Right atrium auricular region (tissue), 2 donors: ENCODE measurements at regions not wholly inside any gene's neighbourhood (a gene's known extent, or its start where the extent isn't known, plus 50 kb on each side); places are given as distances from the start of the nearest gene placed in this dataset.

Experiments used
- DNase-seq: peaks from one replicate; pipeline ENCODE4 v3.0.0-alpha.2; 2019; ENCODE audit warnings: low spot score
- H3K27ac ChIP-seq, 2 donors: fragments of 200-600 bp; sonication (generic); 1 replicate in 1 of 2; 2 replicates in 1 of 2; pipeline ENCODE4 v1.5.1; 2016 to 2019
- H3K27me3 ChIP-seq, 2 donors: fragments of 200-600 bp; sonication (generic); one replicate each; pipeline versions ENCODE4 v1.5.1 to v1.6.0; 2017 to 2019
- H3K36me3 ChIP-seq: fragments of 200-600 bp; sonication (generic); one replicate; pipeline ENCODE4 v1.5.1; 2016
- H3K4me1 ChIP-seq, 2 donors: fragments of 200-600 bp; sonication (generic); one replicate each; pipeline versions ENCODE4 v1.5.1 to v1.6.0; 2017 to 2019
- H3K4me3 ChIP-seq, 2 donors: fragments of 200-600 bp; sonication (generic); 1 replicate in 1 of 2; 2 replicates in 1 of 2; pipeline ENCODE4 v1.5.1; 2017 to 2019; ENCODE audit warnings: mild to moderate bottlenecking in 1 of 2, moderate library complexity in 1 of 2
- H3K9me3 ChIP-seq, 2 donors: fragments of 200-600 bp; sonication (generic); one replicate each; pipeline ENCODE4 v1.5.1; 2019
- CTCF ChIP-seq, 2 donors: fragments of 200-600 bp; sonication (generic); IDR thresholded peaks; one replicate each; pipeline ENCODE4 v1.5.1; 2019; ENCODE audit warnings: antibody characterized with exemption in 2 of 2

GRCh38 chr11:26783997-26784396 is 62.1 kb upstream of the SLC5A12 start:
- no peak overlapping the region for H3K4me3 ChIP-seq
- TF ChIP-seq CTCF (IDR thresholded peaks at IDR 0.05) = no peak

GRCh38 chr11:26790738-26791137 is 68.9 kb upstream of the SLC5A12 start:
- DNase-seq = no peak
- no peak overlapping the region for H3K27ac ChIP-seq
- no peaks in the 10 kb centered on the region for H3K4me1 ChIP-seq
- H3K4me3 ChIP-seq = no peak overlapping the region
- TF ChIP-seq CTCF (IDR thresholded peaks at IDR 0.05) = no peak
- no peaks in the 10 kb centered on the region for H3K9me3 ChIP-seq
- no peaks in the 10 kb centered on the region for H3K27me3 ChIP-seq
- H3K36me3 ChIP-seq = no peaks in the 10 kb centered on the region

More at GRCh38 chr11:26783997-26784396, 62.1 kb upstream of the SLC5A12 start:
- no peaks in the 10 kb centered on the region for H3K4me1 ChIP-seq
- H3K27me3 ChIP-seq = no peaks in the 10 kb centered on the region
- DNase-seq = no peak
- no peaks in the 10 kb centered on the region for H3K36me3 ChIP-seq
- H3K27ac ChIP-seq = no peak overlapping the region
- H3K9me3 ChIP-seq = peaks cover 0 to 9% of the 10 kb centered on the region in 2 donors

GRCh38 chr11:26792941-26793340 is 71.1 kb upstream of the SLC5A12 start:
- Histone ChIP-seq H3K27me3 (no peaks in the 10 kb centered on the region), H3K4me3 (no peak overlapping the region), H3K9me3 (no peaks in the 10 kb centered on the region), H3K36me3 (no peaks in the 10 kb centered on the region), H3K27ac (no peak overlapping the region), H3K4me1 (no peaks in the 10 kb centered on the region)
- no peak for DNase-seq
- TF ChIP-seq CTCF (IDR thresholded peaks at IDR 0.05) = no peak

GRCh38 chr11:26793487-26793886 is 71.6 kb upstream of the SLC5A12 start:
- DNase-seq = no peak
- no peak for TF ChIP-seq CTCF (IDR thresholded peaks at IDR 0.05)
- H3K9me3 ChIP-seq = no peaks in the 10 kb centered on the region
- no peaks in the 10 kb centered on the region for H3K27me3 ChIP-seq
- no peaks in the 10 kb centered on the region for H3K36me3 ChIP-seq
- H3K27ac ChIP-seq = no peak overlapping the region
- no peaks in the 10 kb centered on the region for H3K4me1 ChIP-seq
- H3K4me3 ChIP-seq = no peak overlapping the region

- Histone ChIP-seq H3K9me3 (peaks cover 0 to 7% of the 10 kb centered on the region in 2 donors), H3K27ac (no peak overlapping the region), H3K4me1 (no peaks in the 10 kb centered on the region), H3K4me3 (no peak overlapping the region), H3K27me3 (no peaks in the 10 kb centered on the region), H3K36me3 (no peaks in the 10 kb centered on the region)
- no peak for TF ChIP-seq CTCF (IDR thresholded peaks at IDR 0.05)
- DNase-seq = no peak
Observed at GRCh38 chr11:26801601-26802000, 79.7 kb upstream of the SLC5A12 start.

GRCh38 chr11:26805001-26805400 is 83.1 kb upstream of the SLC5A12 start:
- no peak for DNase-seq
- H3K9me3 ChIP-seq = peaks cover 0 to 7% of the 10 kb centered on the region in 2 donors
- no peak overlapping the region for H3K4me3 ChIP-seq
- no peaks in the 10 kb centered on the region for H3K36me3 ChIP-seq
- no peaks in the 10 kb centered on the region for H3K4me1 ChIP-seq
- no peaks in the 10 kb centered on the region for H3K27me3 ChIP-seq
- no peak for TF ChIP-seq CTCF (IDR thresholded peaks at IDR 0.05)
- no peak overlapping the region for H3K27ac ChIP-seq
